Breast epithelium (tissue), 3 donors: ENCODE measurements at regions not wholly inside any gene's neighbourhood (a gene's known extent, or its start where the extent isn't known, plus 50 kb on each side); places are given as distances from the start of the nearest gene placed in this dataset.

ENCODE experiments used
- CTCF ChIP-seq, 3 donors: fragments of 450-650 bp; IDR thresholded peaks; one replicate each; pipeline ENCODE4 v1.5.1; 2016 to 2017; ENCODE audit warnings: antibody characterized with exemption in 3 of 3, mild to moderate bottlenecking in 3 of 3, moderate library complexity in 3 of 3
- POLR2A ChIP-seq: fragments of 450-650 bp; IDR thresholded peaks from one replicate; pipeline ENCODE4 v1.6.1; 2016; ENCODE audit warnings: antibody characterized with exemption, mild to moderate bottlenecking, moderate library complexity
- POLR2AphosphoS5 ChIP-seq, 3 donors: sonication (generic); formaldehyde crosslinking; IDR thresholded peaks; one replicate each; pipeline ENCODE4 v1.6.1; 2017; ENCODE audit warnings: antibody characterized with exemption in 3 of 3

GRCh38 chr14:99322731-99323599 lies 51.0 kb upstream of the BCL11B start:
- TF ChIP-seq POLR2AphosphoS5 (IDR thresholded peaks at IDR 0.05) (no peak), CTCF (IDR thresholded peaks at IDR 0.05) (no peak), POLR2A (no peak)
